MCF 10A (cell line): ENCODE measurements at regions not wholly inside any gene's neighbourhood (a gene's known extent, or its start where the extent isn't known, plus 50 kb on each side); places are given as distances from the start of the nearest gene placed in this dataset.
"Not testable (repeated sequence)": the region's sequence is repeated elsewhere in the genome, so short reads cannot be mapped to it uniquely, and the experiment has no call there.

Experiments
- BruUV-seq: library from RNA; stranded (reverse); fragments of 400-500 nt; replicated peaks from 2 replicates; lab custom pipeline; 2021; lab: Mats Ljungman, UMichigan
- CTCF ChIA-PET: fragments of 300-600 bp; sonication (Branson Sonifier 250); formaldehyde crosslinking; extraction: SDS; loops from one replicate; lab custom pipeline; 2021; ENCODE audit warnings: antibody characterized with exemption, inconsistent platforms; lab: Yijun Ruan, JAX
- POLR2A ChIA-PET: fragments of 300-600, 350-650 bp; sonication (Branson Sonifier 250); formaldehyde crosslinking; extraction: SDS; loops from one replicate; lab custom pipeline; 2020; ENCODE audit warnings: antibody characterized with exemption, inconsistent platforms; lab: Yijun Ruan, JAX
- DNase-seq: peaks from one replicate; pipeline ENCODE4 v3.0.0-alpha.2; 2018; ENCODE audit not compliant: unreplicated experiment
- H3K27ac Mint-ChIP-seq: one replicate; pipeline ENCODE4 v1.8.0; 2022; ENCODE audit warnings: mild to moderate bottlenecking, low read depth, mixed read lengths; ENCODE audit not compliant: unreplicated experiment
- H3K27me3 Mint-ChIP-seq: one replicate; pipeline ENCODE4 v1.8.0; 2022; ENCODE audit warnings: mixed read lengths; ENCODE audit not compliant: insufficient read depth, unreplicated experiment
- H3K36me3 Mint-ChIP-seq: one replicate; pipeline ENCODE4 v1.8.0; 2022; ENCODE audit warnings: mild to moderate bottlenecking, moderate library complexity, mixed read lengths; ENCODE audit not compliant: insufficient read depth, unreplicated experiment
- H3K4me1 Mint-ChIP-seq: one replicate; pipeline ENCODE4 v1.8.0; 2022; ENCODE audit warnings: mixed read lengths; ENCODE audit not compliant: insufficient read depth, unreplicated experiment
- H3K4me3 Mint-ChIP-seq: one replicate; pipeline ENCODE4 v1.8.0; 2022; ENCODE audit warnings: mild to moderate bottlenecking, moderate library complexity, mixed read lengths; ENCODE audit not compliant: unreplicated experiment
- H3K9me3 Mint-ChIP-seq: one replicate; pipeline ENCODE4 v1.8.0; 2022; ENCODE audit warnings: mixed read lengths; ENCODE audit not compliant: unreplicated experiment
- intact Hi-C: fragments of 100-400 bp; cut with micrococcal nuclease; formaldehyde crosslinking; loops from 2 replicates; pipeline ENCODE4 v1.14.1; 2022
- TF ChIP-seq, protein P1 (sequence below): fragments of 200-600 bp; IDR thresholded peaks from one replicate; pipeline ENCODE4 v1.8.0; 2022; ENCODE audit warnings: antibody characterized with exemption, mild to moderate bottlenecking; ENCODE audit not compliant: unreplicated experiment

DNA sequence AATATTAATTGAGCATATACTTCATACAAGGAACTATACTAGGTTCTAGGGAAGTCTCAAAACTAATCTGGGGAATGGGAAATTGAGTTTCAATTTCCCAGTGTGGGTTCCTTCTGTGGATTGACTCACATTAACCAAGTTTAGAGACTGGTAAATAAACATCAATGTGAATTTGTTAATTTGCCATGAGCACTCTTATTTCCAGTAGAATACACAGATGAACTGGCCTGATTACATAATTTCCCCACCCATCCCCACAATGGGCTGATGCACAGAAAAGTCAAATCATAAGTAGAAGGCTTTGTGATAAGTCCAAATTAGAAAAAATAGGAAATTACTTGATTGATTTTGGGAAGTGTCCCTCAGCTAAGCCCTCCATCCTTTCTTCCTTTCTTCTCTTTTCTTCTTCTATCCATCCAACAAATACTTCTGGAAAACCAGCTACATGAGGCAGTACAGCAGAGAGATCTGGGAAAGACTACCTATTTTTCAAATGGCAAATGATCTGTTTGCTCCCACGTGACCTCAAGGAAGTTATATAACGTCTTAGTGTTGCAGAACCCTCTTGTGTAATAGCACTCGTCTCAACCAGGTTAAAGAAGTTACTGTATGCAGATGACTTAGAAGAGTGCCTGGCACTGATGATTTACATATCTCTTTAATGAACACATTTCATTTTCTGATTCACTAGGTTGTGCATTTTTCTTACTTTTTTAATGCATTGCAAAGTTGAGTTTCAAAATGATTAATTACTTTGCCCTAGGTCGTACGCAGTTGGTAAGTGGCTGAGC is 312.3 kb downstream of the SV2B start:
- ChIA-PET CTCF (interaction anchor here (0.6 kb wide), 2 partner anchors 528 to 611 kb away, joined by 3 read pairs; no protein-coding TSS in a partner anchor), POLR2A (no interaction called here)
- intact Hi-C loops = no loop called here
- Mint-ChIP-seq H3K36me3 (no peaks in the 10 kb centered on the region), H3K27ac (no peak overlapping the region), H3K9me3 (no peaks in the 10 kb centered on the region), H3K4me3 (no peak overlapping the region), H3K27me3 (no peaks in the 10 kb centered on the region), H3K4me1 (no peaks in the 10 kb centered on the region)
- DNase-seq = no peak
- BruUV-seq = no TSS peak
- TF ChIP-seq, protein P1, sequence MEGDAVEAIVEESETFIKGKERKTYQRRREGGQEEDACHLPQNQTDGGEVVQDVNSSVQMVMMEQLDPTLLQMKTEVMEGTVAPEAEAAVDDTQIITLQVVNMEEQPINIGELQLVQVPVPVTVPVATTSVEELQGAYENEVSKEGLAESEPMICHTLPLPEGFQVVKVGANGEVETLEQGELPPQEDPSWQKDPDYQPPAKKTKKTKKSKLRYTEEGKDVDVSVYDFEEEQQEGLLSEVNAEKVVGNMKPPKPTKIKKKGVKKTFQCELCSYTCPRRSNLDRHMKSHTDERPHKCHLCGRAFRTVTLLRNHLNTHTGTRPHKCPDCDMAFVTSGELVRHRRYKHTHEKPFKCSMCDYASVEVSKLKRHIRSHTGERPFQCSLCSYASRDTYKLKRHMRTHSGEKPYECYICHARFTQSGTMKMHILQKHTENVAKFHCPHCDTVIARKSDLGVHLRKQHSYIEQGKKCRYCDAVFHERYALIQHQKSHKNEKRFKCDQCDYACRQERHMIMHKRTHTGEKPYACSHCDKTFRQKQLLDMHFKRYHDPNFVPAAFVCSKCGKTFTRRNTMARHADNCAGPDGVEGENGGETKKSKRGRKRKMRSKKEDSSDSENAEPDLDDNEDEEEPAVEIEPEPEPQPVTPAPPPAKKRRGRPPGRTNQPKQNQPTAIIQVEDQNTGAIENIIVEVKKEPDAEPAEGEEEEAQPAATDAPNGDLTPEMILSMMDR = no peak

DNA sequence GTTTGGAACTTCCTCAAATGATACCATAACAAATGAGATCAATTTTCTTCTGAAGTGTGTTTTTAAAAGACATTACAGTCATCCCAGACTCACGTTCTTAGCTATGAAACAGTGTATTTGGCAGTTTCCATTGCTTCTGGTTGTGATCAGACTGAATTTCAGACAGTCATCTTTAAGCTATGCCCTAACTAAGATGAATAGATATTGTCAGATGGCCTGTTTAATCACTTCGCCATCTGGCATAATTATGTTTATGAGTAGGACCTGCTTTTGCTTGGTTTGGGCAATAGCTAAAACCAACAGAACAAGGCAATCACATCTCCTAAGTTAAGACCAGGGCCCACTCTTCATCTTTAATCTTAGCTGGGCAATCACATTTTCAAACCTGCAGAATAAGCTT is 313.1 kb downstream of the SV2B start:
- TF ChIP-seq, protein P1 = no peak
- no TSS peak for BruUV-seq
- Mint-ChIP-seq H3K4me1 (no peaks in the 10 kb centered on the region), H3K27ac (no peak overlapping the region), H3K27me3 (no peaks in the 10 kb centered on the region), H3K4me3 (no peak overlapping the region), H3K9me3 (no peaks in the 10 kb centered on the region), H3K36me3 (no peaks in the 10 kb centered on the region)
- no peak for DNase-seq
- ChIA-PET POLR2A (interaction anchor here (0.6 to 1.2 kb wide), 2 partner anchors 9 to 454 kb away, joined by 3 to 4 read pairs; no protein-coding TSS in a partner anchor), CTCF (interaction anchor here (0.6 to 0.7 kb wide), 2 partner anchors 610 to 664 kb away, joined by 3 read pairs; no protein-coding TSS in a partner anchor)
- intact Hi-C loops = no loop called here

DNA sequence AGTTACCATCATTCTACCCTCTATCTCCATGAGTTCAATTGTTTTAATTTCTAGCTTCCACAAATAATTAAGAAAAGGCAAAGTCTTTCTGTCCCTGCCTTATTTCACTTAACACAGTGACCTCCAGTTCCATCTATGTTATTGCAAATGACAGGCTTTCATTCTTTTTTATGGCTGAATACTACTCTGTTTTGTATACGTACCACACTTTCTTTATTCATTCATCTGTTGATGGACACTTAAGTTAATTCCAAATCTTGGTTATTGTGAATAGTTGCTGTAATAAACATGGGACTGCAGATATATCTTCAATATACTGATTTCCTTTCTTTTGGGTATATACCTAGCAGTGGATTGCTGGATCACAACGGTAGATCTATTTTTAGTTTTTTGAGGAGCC is 314.1 kb downstream of the SV2B start:
- no TSS peak for BruUV-seq
- intact Hi-C loops = no loop called here
- Mint-ChIP-seq H3K9me3 (no peaks in the 10 kb centered on the region), H3K4me1 (no peaks in the 10 kb centered on the region), H3K4me3 (no peak overlapping the region), H3K27me3 (no peaks in the 10 kb centered on the region), H3K36me3 (no peaks in the 10 kb centered on the region), H3K27ac (no peak overlapping the region)
- POLR2A ChIA-PET = interaction anchor here (1.2 kb wide), 1 partner anchor 453 kb away, joined by 4 read pairs; no protein-coding TSS in a partner anchor
- TF ChIP-seq, protein P1 = no peak
- CTCF ChIA-PET = no interaction called here
- no peak for DNase-seq

DNA sequence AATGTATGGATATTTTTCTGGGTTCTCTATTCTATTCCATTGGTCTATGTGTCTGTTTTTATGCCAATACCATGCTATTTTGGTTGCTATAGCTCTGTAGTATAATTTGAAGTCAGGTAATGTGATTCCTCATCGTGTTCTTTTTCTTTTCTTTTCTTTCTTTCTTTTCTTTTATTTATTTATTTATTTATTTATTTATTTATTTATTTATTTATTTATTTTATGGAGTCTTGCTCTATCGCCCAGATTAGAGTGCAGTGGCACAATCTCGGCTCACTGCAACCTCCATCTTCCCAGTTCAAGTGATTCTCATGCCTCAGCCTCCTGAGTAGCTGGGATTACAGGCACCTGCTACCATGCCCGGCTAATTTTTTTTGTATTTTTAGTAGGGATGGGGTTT is 315.2 kb downstream of the SV2B start:
- H3K4me3 Mint-ChIP-seq, H3K27ac Mint-ChIP-seq, intact Hi-C loops, DNase-seq, H3K4me1 Mint-ChIP-seq, BruUV-seq, H3K9me3 Mint-ChIP-seq, H3K27me3 Mint-ChIP-seq, POLR2A ChIA-PET, H3K36me3 Mint-ChIP-seq: not testable (repeated sequence)
- CTCF ChIA-PET = interaction anchor here (0.6 kb wide), 2 partner anchors 20 to 287 kb away, joined by 3 read pairs; no protein-coding TSS in a partner anchor
